ENCODE measurements at regions not wholly inside any gene's neighbourhood (a gene's known extent, or its start where the extent isn't known, plus 50 kb on each side); places are given as distances from the start of the nearest gene placed in this dataset.

- POLR2A ChIA-PET (ENCODE audit: unreplicated experiment) = no interaction called here
- no CpG with 5 or more reads among the region's 4 CpGs for WGBS, 2 experiments (ENCODE audit: extremely low coverage in 2 of 2, insufficient read length in 1 of 2)
- no peak overlapping the region for H3K56ac ChIP-seq (ENCODE audit: extremely low read depth, insufficient read depth, low read length)
- no peaks in the 10 kb centered on the region for H3K79me1 ChIP-seq (ENCODE audit: low read depth in 1 of 2, low read length in 2 of 2)
- in situ Hi-C loops (cut with MboI; ENCODE audit: low sequenced_read_pairs) = no loop called here
- intact Hi-C loops (cut with micrococcal nuclease) = no loop called here
- no peak overlapping the region for H2AFZ ChIP-seq (replicated peaks; ENCODE audit: low read length, poor library complexity)
- no peak overlapping the region for H3K9ac ChIP-seq (ENCODE audit: low read depth, low read length)
- no peak overlapping the region for H3K4ac ChIP-seq (ENCODE audit: low read depth, low read length)
- no peak overlapping the region for H2BK20ac ChIP-seq (ENCODE audit: low read depth, low read length)
- no peak overlapping the region for H2AK5ac ChIP-seq (ENCODE audit: low read depth, low read length)
- TF ChIP-seq MAZ (IDR thresholded peaks at IDR 0.05; ENCODE audit: borderline replicate concordance, low read depth, low read length) (no peak), CHD1 (IDR thresholded peaks at IDR 0.05; ENCODE audit: low read depth, low read length) (no peak), ELK1 (IDR thresholded peaks at IDR 0.05; ENCODE audit: borderline replicate concordance, low read depth, low read length) (no peak), SMC3 (IDR thresholded peaks at IDR 0.05; ENCODE audit: low read depth, low read length) (no peak), CTCF (conservative IDR thresholded peaks at IDR 0.05; ENCODE audit: low read depth, low read length) (no peak), CEBPB (IDR thresholded peaks at IDR 0.05; ENCODE audit: low read depth, low read length) (no peak), MXI1 (IDR thresholded peaks at IDR 0.05; ENCODE audit: borderline replicate concordance, low read depth, low read length) (no peak), FOS (IDR thresholded peaks at IDR 0.05; ENCODE audit: low read depth, low read length) (no peak), USF2 (IDR thresholded peaks at IDR 0.05; ENCODE audit: low read depth, low read length) (no peak), POLR2A (IDR thresholded peaks at IDR 0.05; ENCODE audit: low read depth, low read length) (no peak), NFE2L2 (IDR thresholded peaks at IDR 0.05; ENCODE audit: low read depth, low read length) (no peak), MAFK (IDR thresholded peaks at IDR 0.05; ENCODE audit: low read depth, low read length) (no peak), RAD21 (IDR thresholded peaks at IDR 0.05; ENCODE audit: low read length) (no peak), RCOR1 (IDR thresholded peaks at IDR 0.05; ENCODE audit: insufficient replicate concordance, low read length) (no peak), BHLHE40 (IDR thresholded peaks at IDR 0.05; ENCODE audit: low read depth, low read length) (no peak), RFX5 (IDR thresholded peaks at IDR 0.05; ENCODE audit: low read depth, low read length) (no peak)
- ATAC-seq (ENCODE audit: low read depth) = no peak
- H3K9me1 ChIP-seq (ENCODE audit: insufficient read depth, low read length) = no peaks in the 10 kb centered on the region
- H3K4me3 ChIP-seq (ENCODE audit: insufficient read depth, low read depth, low read length) = no peak overlapping the region
- no peaks in the 10 kb centered on the region for H4K20me1 ChIP-seq (ENCODE audit: insufficient read depth, low read length)
- BruUV-seq (replicated peaks) = no TSS peak
- no peak overlapping the region for H4K91ac ChIP-seq (ENCODE audit: insufficient read depth, low read depth, low read length)
- H3K23ac ChIP-seq (ENCODE audit: low read depth, low read length) = no peak overlapping the region
- H4K8ac ChIP-seq (ENCODE audit: low read depth in 2 of 2, low read length in 2 of 2) = no peak overlapping the region
- dilution Hi-C loops (cut with HindIII; ENCODE audit: low sequenced_read_pairs, unreplicated experiment) = no loop called here
- H3K27ac ChIP-seq (ENCODE audit: insufficient read depth, low read length) = no peak overlapping the region
- no peak overlapping the region for H2BK5ac ChIP-seq (ENCODE audit: low read depth, low read length, poor library complexity, severe bottlenecking)
- no peak overlapping the region for H3K14ac ChIP-seq (replicated peaks; ENCODE audit: low read depth, low read length)
- no peaks in the 10 kb centered on the region for H3K9me3 ChIP-seq (ENCODE audit: control insufficient read depth, insufficient read depth, low read length)
- no peaks in the 10 kb centered on the region for H3K36me3 ChIP-seq (ENCODE audit: control insufficient read depth, insufficient read depth, low read length)
- no peak overlapping the region for H2BK15ac ChIP-seq (ENCODE audit: low read depth, low read length)
- no peaks in the 10 kb centered on the region for H3K4me1 ChIP-seq (ENCODE audit: control insufficient read depth, insufficient read depth, low read length)
- no peak overlapping the region for H3K4me2 ChIP-seq (ENCODE audit: low read depth, low read length)
- no peak overlapping the region for H4K5ac ChIP-seq (ENCODE audit: low read depth, low read length)
- no peak for DNase-seq
- H3K27me3 ChIP-seq (ENCODE audit: control insufficient read depth, insufficient read depth, low read length) = no peaks in the 10 kb centered on the region
- CTCF ChIA-PET = no interaction called here
- H2AK9ac ChIP-seq (replicated peaks; ENCODE audit: low read depth, low read length, poor library complexity) = no peak overlapping the region
- H2BK120ac ChIP-seq (ENCODE audit: low read depth, low read length) = no peak overlapping the region
- no peak overlapping the region for H3K18ac ChIP-seq (ENCODE audit: low read depth, low read length)
Measured at GRCh38 chr7:11950281-11950680, 118.3 kb upstream of the THSD7A start.
